H1 (cell line): ENCODE measurements at regions not wholly inside any gene's neighbourhood (a gene's known extent, or its start where the extent isn't known, plus 50 kb on each side); places are given as distances from the start of the nearest gene placed in this dataset.

ENCODE experiments used
- CTCF ChIP-seq, 3 experiments: IDR thresholded peaks; 1 replicate in 2 of 3; 2 replicates in 1 of 3; pipeline versions ENCODE4 v1.5.1 to v1.6.1; 2011; ENCODE audit warnings: low read length in 3 of 3, mild to moderate bottlenecking in 3 of 3, inconsistent platforms in 2 of 3, low read depth in 1 of 3, moderate library complexity in 1 of 3; ENCODE audit not compliant: insufficient read depth in 1 of 3; ENCODE audit errors: control extremely low read depth in 1 of 3
- JUND ChIP-seq: IDR thresholded peaks from 2 replicates; pipeline ENCODE4 v1.6.1; 2011; ENCODE audit warnings: mild to moderate bottlenecking, improper control_type of control experiment, low read length
- NRF1 ChIP-seq: IDR thresholded peaks from 2 replicates; pipeline ENCODE4 v1.6.1; 2011; ENCODE audit warnings: mild to moderate bottlenecking, low read depth, low read length, improper control_type of control experiment
- RBBP5 ChIP-seq: IDR thresholded peaks from 2 replicates; pipeline ENCODE4 v1.7.1; 2012; ENCODE audit warnings: low read depth, mild to moderate bottlenecking, inconsistent platforms, low read length, moderate library complexity, borderline replicate concordance

DNA sequence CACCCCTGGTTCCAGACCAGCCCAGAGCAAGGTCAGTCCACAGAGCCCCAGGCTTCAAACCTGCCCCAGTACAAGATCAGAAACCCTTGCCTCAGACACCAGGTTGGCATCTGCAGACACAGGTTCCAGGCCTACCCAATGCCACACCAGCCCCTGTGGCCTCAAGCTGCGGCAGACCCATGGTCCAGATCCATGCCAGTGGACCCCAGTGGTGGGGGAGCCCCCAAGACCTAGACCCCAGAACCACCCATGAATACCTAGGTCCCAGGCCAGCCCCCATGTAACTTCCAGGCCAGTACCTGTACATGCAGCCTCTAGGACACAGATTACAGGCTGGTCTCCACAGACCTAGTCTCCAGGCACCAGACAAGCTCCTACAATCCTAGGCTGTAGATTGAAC lies 1019.3 kb downstream of the JRKL start (continued):
- no peak for TF ChIP-seq JUND
- no peak for TF ChIP-seq RBBP5
- TF ChIP-seq CTCF (IDR thresholded peaks at IDR 0.05; ENCODE audit: control extremely low read depth in 1 of 3, insufficient read depth in 1 of 3, low read depth in 1 of 3, low read length in 3 of 3) = no peak
- no peak for TF ChIP-seq NRF1
